Right lobe of liver (tissue), 4 donors: ENCODE measurements at regions not wholly inside any gene's neighbourhood (a gene's known extent, or its start where the extent isn't known, plus 50 kb on each side); places are given as distances from the start of the nearest gene placed in this dataset.

Experiments used
- CTCF ChIP-seq, 4 donors: fragments of 200-600 bp in 3 of 4; fragments of 450-650 bp in 1 of 4; IDR thresholded peaks; one replicate each; pipeline versions ENCODE4 v1.5.1 to v1.8.0; 2016 to 2022; ENCODE audit warnings: antibody characterized with exemption in 4 of 4, mild to moderate bottlenecking in 2 of 4
- POLR2A ChIP-seq: fragments of 450-650 bp; IDR thresholded peaks from one replicate; pipeline ENCODE4 v1.6.1; 2017; ENCODE audit warnings: antibody characterized with exemption, mild to moderate bottlenecking
- donor health status: DM: no; HTN: no; CAD: no.
- donor health status: DM: no; HTN: no; CAD: no.
- donor health status: DM: no; HTN: yes; CAD: no.

- no peak for TF ChIP-seq CTCF (IDR thresholded peaks at IDR 0.05)
- no peak for TF ChIP-seq POLR2A
These were observed 143.8 kb downstream of the PALM2AKAP2 start for GRCh38 chr9:109923806-109924205.
